Ovary (tissue), 7 donors: ENCODE measurements at regions not wholly inside any gene's neighbourhood (a gene's known extent, or its start where the extent isn't known, plus 50 kb on each side); places are given as distances from the start of the nearest gene placed in this dataset.

Experiments used
- DNase-seq, 5 donors: peaks; one replicate each; pipeline ENCODE4 v3.0.0-alpha.2; 2019 to 2020
- H3K27ac ChIP-seq, 2 donors: fragments of 200-600 bp; one replicate each; pipeline versions ENCODE4 v1.5.1 to v1.8.0; 2019 to 2022
- H3K27me3 ChIP-seq: fragments of 200-600 bp; one replicate; pipeline ENCODE4 v1.8.0; 2022
- H3K36me3 ChIP-seq: fragments of 200-600 bp; sonication (generic); one replicate; pipeline ENCODE4 v1.5.1; 2019
- H3K4me1 ChIP-seq: one replicate; pipeline ENCODE4 v1.8.1; 2013; ENCODE audit warnings: mild to moderate bottlenecking, moderate library complexity; ENCODE audit not compliant: insufficient read depth
- H3K4me3 ChIP-seq: fragments of 200-600 bp; sonication (generic); one replicate; pipeline ENCODE4 v1.5.1; 2017
- H3K9me3 ChIP-seq, 2 donors: fragments of 200-600 bp in 1 of 2; sonication (generic) in 1 of 2; one replicate each; pipeline versions ENCODE4 v1.5.1 to v1.8.1; 2013 to 2019; ENCODE audit warnings: mild to moderate bottlenecking in 1 of 2, moderate library complexity in 1 of 2
- CTCF ChIP-seq, 3 donors: fragments of 450-650 bp in 2 of 3; fragments of 200-600 bp in 1 of 3; IDR thresholded peaks; one replicate each; pipeline versions ENCODE4 v1.5.1 to v1.8.0; 2016 to 2022; ENCODE audit warnings: antibody characterized with exemption in 3 of 3, mild to moderate bottlenecking in 1 of 3
- EP300 ChIP-seq: sonication (generic); formaldehyde crosslinking; IDR thresholded peaks from one replicate; pipeline ENCODE4 v1.6.1; 2017; ENCODE audit warnings: antibody characterized with exemption
- POLR2A ChIP-seq: fragments of 450-650 bp; IDR thresholded peaks from one replicate; pipeline ENCODE4 v1.6.1; 2017; ENCODE audit warnings: antibody characterized with exemption, mild to moderate bottlenecking, moderate library complexity
- WGBS, 3 donors: extraction: QIAGEN DNeasy Blood & Tissue Kit in 1 of 3; methylation state at CpG; one replicate each; pipeline versions ENCODE4 v1.1.5 to v1.1.7; 2013 to 2017; 5-methylcytosine and 5-hydroxymethylcytosine counted together
- intact Hi-C, 4 donors: fragments of 100-400 bp; cut with DNase I; formaldehyde crosslinking; loops; one replicate each; pipeline versions ENCODE4 v1.11.0 to v1.15.1; 2022 to 2023
- donor health status: DM: no; HTN: no; CAD: no; lungs with moderate emphysema.
- donor health status: DM: no; HTN: no; CAD: no.
- donor health status: Bipolar disorder and iron deficiency.
- donor health status: DM: no; HTN: no; CAD: no.
- donor health status: DM: yes; HTN: yes; CAD: no.

GRCh38 chr1:234920136-234920842 is 208.3 kb downstream of the TOMM20 start:
- WGBS, 3 donors: 90 to 93% (median 92%) methylated on average over 8 of the region's 8 CpGs
- DNase-seq: peak in 1 of 5 donors; percentile 31
- no peak overlapping the region for H3K4me3 ChIP-seq
- peak overlapping the region in 1 of 2 donors; percentile 51 for H3K27ac ChIP-seq
- peaks cover 2% of the 10 kb centered on the region for H3K4me1 ChIP-seq
- H3K27me3 ChIP-seq: no peaks in the 10 kb centered on the region
- TF ChIP-seq POLR2A (no peak), CTCF (IDR thresholded peaks at IDR 0.05) (no peak), EP300 (no peak)
- no peaks in the 10 kb centered on the region for H3K36me3 ChIP-seq
- H3K9me3 ChIP-seq: no peaks in the 10 kb centered on the region
- intact Hi-C loops: loop anchor here in 1 of 4 donors (10.0 kb wide), 1 partner anchor 155 kb away; no protein-coding TSS in a partner anchor

- 61 to 68% (median 63%) methylated on average over 15 of the region's 15 CpGs for WGBS, 3 donors
- Histone ChIP-seq H3K4me1 (peaks cover 2% of the 10 kb centered on the region), H3K27ac (peak overlapping the region; percentile 51 to 58), H3K36me3 (no peaks in the 10 kb centered on the region), H3K4me3 (no peak overlapping the region), H3K9me3 (no peaks in the 10 kb centered on the region), H3K27me3 (no peaks in the 10 kb centered on the region)
- peak; percentile 48 to 74 (median 53) for DNase-seq
- intact Hi-C loops: loop anchor here in 1 of 4 donors (10.0 kb wide), 1 partner anchor 56 kb away; no protein-coding TSS in a partner anchor
- TF ChIP-seq EP300 (no peak), POLR2A (no peak)
Observed at GRCh38 chr1:234918961-234919761, 209.5 kb downstream of the TOMM20 start.

- WGBS, 3 donors: 81 to 85% (median 82%) methylated on average over 17 of the region's 17 CpGs
- TF ChIP-seq POLR2A: no peak
- Histone ChIP-seq H3K27me3 (no peaks in the 10 kb centered on the region), H3K4me1 (peaks cover 2% of the 10 kb centered on the region), H3K9me3 (no peaks in the 10 kb centered on the region), H3K4me3 (no peak overlapping the region), H3K36me3 (no peaks in the 10 kb centered on the region), H3K27ac (peak overlapping the region; percentile 51 to 58)
- DNase-seq: peak in 1 of 5 donors; percentile 31
- intact Hi-C loops: loop anchor here in 1 of 4 donors (10.0 kb wide), 1 partner anchor 56 kb away; no protein-coding TSS in a partner anchor
Observed at GRCh38 chr1:234918181-234918841, 210.3 kb downstream of the TOMM20 start.

GRCh38 chr1:234917495-234918180 is 211.0 kb downstream of the TOMM20 start:
- Histone ChIP-seq H3K4me3 (no peak overlapping the region), H3K4me1 (peaks cover 2% of the 10 kb centered on the region), H3K36me3 (no peaks in the 10 kb centered on the region), H3K9me3 (no peaks in the 10 kb centered on the region), H3K27me3 (no peaks in the 10 kb centered on the region), H3K27ac (peak overlapping the region in 1 of 2 donors; percentile 58)
- no peak for TF ChIP-seq CTCF (IDR thresholded peaks at IDR 0.05)
- no peak for TF ChIP-seq EP300
- TF ChIP-seq POLR2A: no peak
- intact Hi-C loops: loop anchor here in 1 of 4 donors (10.0 kb wide), 1 partner anchor 57 kb away; no protein-coding TSS in a partner anchor
- DNase-seq: peak in 1 of 5 donors; percentile 38
- 90 to 95% (median 93%) methylated on average over 23 of the region's 23 CpGs for WGBS, 3 donors

GRCh38 chr1:234916840-234917239 is 211.8 kb downstream of the TOMM20 start:
- no peak for DNase-seq
- Histone ChIP-seq H3K9me3 (no peaks in the 10 kb centered on the region), H3K4me1 (peaks cover 2% of the 10 kb centered on the region), H3K4me3 (no peak overlapping the region), H3K36me3 (no peaks in the 10 kb centered on the region), H3K27me3 (no peaks in the 10 kb centered on the region), H3K27ac (no peak overlapping the region)
- intact Hi-C loops: loop anchor here in 1 of 4 donors (10.0 kb wide), 1 partner anchor 58 kb away; no protein-coding TSS in a partner anchor
- WGBS, 3 donors: 82 to 92% (median 84%) methylated on average over 4 of the region's 4 CpGs
- TF ChIP-seq EP300 (no peak), POLR2A (no peak), CTCF (IDR thresholded peaks at IDR 0.05) (no peak)
